HG02981 (cell line): ENCODE measurements at regions not wholly inside any gene's neighbourhood (a gene's known extent, or its start where the extent isn't known, plus 50 kb on each side); places are given as distances from the start of the nearest gene placed in this dataset.

ENCODE experiments used
- ATAC-seq: cut with Tn5 transposase; IDR thresholded peaks from one replicate; pipeline ENCODE4 v1.9.1; 2021; ENCODE audit warnings: mild to moderate bottlenecking, moderate library complexity; ENCODE audit not compliant: unreplicated experiment

DNA sequence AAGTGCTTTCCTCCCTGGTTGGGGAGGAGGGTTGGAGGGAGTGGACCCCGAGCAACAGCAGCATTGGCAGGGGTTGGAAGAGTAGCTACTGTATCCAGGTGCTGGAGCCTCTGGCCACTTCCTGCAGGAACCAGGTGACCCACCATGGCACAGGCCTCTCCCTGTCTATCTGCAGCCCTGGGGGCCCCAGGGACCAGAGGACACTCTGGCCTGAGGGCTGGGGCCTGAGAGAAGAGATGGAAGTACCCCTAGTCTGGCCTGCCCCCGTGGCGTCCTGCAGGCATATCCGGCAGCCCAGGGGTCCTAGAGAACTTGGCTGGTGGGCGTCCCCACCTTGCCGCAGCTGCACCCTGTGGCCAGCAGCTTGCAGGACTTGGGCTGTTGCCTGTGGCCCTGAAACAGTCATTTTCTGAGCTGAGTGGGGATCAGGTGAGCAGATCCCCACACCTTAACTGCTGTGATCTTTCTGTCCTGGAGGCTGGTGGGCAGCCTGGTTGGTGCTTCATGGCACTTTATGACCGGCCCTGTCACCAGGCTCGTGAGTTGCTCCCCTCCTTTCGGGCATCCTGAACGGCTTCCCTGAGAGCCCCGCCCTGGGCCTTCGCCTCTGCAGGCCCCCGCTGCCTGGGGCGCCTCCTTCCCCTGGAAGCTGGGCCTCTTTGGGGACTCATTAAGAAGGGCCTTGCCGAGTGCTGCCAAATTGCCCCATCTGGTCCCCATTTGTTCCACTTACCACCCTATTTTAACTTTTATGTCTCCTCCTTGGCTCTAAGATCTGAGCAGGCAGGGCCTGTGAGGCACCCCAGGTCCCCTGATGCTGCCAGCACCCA lies 298.6 kb downstream of the SEC14L1 start:
- ATAC-seq = no peak

DNA sequence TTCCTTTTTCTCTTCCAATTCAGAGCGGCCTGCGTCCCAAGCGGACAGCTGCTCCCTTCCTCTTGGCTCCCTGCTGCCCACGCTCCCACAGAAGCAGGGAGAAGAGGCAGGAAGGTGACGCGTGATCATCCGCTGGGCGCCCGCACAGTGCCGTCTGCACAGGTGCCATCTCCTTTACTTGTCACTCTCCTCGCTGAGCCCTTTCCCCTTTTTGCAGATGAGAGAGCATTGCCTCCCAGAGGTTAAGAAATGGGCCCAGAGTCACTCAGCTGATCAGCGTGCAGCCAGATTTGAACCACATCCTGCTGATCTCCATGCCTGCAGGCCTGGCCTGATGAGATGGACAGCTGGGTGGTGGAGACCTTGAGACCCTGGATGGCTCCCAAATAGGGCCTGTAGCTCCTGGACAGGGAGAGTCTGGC lies 299.8 kb downstream of the SEC14L1 start:
- ATAC-seq = no peak

DNA sequence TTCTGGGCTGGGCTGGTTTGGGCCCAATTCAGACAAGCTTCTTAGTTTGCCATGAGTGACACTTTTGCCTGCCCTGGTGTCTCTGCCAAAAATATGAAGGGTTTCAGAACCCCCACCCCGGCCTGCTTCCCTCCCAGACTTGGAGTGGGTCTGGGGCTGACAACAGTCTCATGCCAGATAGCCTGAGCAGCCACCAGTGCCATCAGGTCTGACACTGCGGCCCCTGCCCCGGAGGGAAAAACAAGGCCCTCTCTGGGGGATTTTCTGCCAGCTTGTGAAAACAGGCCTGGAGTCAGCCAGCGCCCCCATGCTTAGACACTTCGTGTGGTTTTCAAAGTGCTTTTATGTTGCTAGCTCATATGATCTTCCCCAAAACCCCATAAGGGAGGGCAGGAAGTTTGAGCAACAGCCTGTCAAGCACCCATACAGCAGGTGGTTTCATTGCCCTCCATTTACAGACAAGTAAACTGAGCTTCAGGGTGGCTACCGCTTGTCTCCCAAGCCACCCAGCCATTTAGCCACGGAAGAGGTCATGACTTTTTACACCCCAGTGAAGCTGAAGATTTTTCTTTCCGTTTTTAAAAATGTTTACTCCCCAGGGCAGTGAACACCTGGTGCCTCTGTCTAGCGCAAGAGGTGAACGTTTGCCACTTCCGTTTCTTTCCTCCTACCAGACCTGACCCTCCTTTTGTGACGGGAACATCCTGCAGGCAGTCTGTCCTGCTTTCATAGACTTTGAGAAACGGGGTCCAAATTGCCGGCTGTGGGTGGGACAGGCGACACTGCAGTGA lies 300.6 kb downstream of the SEC14L1 start:
- ATAC-seq = peak; percentile 37

DNA sequence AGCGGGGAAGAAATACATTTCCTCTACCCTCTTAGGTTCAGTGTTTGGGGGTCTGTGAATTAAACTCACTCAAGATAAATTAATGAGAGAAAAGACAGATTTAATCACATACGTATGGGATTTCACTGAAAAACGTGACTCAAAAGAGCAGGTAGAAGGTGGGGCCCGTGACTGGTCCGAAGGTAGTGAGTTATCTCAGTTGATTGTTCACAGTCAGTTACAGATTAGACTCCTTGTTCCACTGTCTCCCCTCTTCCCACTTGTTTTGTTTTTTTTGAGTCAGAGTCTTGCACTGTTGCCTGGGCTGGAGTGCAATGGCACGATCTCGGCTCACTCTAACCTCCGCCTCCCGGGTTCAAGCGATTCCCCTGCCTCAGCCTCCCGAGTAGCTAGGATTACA lies 301.2 kb downstream of the SEC14L1 start:
- no peak for ATAC-seq

DNA sequence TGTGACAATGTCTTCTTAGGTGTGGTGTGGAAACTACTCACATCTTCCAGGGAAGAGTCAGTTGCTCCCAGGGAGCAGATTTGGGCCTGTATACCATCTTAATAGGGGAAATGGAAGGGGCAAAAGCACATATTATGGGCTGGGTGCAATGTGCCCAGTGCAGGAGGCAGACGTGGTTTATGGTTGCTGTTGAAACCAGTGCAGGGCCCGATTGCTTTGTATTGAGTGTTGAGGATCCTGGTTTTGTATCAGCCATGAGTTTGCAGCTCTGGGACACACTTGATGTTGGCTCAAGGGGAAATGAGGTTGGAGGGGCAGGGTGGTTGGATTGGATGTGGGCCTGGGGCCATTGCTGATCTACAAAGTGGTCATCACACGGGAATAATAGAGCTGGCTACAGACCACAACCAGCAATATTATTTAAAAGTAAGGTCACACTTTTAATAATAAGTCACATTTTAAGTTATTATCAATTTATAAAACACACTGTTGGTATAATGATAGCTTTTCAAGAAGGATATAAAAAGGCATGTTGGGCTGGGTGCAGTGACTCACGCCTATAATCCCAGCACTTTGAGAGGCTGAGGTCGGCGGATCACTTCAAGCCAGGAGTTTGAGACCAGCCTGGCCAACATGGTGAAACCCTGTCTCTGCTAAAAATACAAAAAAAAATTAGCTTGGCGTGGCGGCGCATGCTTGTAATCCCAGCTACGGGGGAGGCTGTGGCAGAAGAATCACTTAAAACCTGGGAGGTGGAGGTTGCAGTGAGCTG lies 302.4 kb downstream of the SEC14L1 start:
- no peak for ATAC-seq

DNA sequence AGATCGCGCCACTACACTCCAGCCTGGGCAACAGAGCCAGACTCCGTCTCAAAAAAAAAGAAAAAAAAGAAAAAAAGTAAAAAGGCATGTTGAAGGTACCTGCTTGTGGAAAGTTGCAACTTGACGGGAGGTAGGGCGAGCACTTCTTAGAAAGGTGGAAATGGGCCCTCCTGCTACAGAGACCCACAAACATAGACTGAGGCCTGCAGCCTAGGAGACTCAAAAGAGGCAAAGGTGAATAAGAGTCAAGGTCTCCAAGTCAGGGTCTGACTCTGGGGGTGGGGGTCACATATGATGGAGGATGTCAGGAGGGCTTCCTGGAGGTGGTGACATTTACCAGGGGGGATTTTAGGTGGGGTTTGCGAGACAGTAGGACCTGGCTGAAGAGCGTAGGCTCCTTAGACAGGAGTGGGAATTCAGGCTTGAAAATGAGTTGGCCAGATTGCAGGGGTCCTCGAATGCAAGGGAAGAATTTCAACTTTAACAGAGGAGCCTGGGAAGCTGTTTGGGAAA lies 303.0 kb downstream of the SEC14L1 start:
- ATAC-seq = no peak

DNA sequence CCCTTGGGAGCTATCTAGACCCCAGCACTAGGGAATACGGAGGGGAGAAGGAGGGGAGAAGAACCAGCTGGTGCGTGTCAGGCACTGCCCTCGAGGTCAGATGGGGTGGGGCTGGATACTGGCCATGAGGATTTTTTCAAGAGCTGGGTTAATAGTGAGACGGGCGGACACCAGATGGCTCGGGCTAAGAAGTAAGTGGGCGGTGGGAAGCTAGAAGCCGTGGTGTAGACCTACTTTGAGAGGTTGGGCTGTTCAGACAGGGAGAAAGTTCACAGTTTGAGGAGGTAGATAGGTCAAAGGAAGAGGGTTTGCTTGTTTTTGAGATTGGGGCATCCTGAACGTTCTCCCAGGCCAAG lies 303.8 kb downstream of the SEC14L1 start:
- no peak for ATAC-seq

GRCh38 chr17:77444984-77445759 lies 304.4 kb downstream of the SEC14L1 start:
- peak; percentile 38 for ATAC-seq

GRCh38 chr17:77445760-77446532 lies 305.2 kb downstream of the SEC14L1 start:
- peak; percentile 2 for ATAC-seq

DNA sequence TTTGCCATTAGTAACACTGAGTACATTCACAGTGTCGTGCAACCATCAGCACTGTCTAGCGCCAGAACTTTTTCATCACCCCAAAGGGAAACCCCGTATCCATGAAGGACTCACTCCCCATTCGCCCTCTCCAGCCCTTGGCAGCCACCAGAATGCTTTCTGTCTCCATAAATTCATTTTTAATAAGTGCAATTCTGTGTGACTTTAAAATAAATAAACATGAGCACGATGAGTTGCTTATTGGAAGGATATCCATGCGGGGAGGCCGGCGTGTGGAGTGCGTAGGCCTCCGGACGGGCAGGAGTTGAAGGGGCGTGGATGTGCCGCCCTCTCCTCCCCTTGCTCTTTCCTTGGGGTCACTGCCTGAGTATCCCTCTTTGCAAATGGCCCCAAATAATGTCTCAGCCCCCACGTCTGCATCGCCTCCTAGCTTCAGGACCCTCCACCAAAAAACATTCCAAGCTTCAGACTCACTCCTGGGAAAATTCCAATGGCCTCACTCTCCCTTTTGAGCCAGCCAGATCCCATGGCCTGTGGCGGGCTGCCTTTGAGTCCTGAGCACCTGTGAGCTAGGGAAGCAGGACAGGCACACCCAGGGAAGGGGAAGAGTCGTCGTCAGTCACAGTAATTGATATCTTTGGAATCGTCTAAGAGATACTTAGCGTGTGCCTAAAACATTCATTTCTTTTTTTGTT lies 306.3 kb downstream of the SEC14L1 start:
- ATAC-seq = no peak

DNA sequence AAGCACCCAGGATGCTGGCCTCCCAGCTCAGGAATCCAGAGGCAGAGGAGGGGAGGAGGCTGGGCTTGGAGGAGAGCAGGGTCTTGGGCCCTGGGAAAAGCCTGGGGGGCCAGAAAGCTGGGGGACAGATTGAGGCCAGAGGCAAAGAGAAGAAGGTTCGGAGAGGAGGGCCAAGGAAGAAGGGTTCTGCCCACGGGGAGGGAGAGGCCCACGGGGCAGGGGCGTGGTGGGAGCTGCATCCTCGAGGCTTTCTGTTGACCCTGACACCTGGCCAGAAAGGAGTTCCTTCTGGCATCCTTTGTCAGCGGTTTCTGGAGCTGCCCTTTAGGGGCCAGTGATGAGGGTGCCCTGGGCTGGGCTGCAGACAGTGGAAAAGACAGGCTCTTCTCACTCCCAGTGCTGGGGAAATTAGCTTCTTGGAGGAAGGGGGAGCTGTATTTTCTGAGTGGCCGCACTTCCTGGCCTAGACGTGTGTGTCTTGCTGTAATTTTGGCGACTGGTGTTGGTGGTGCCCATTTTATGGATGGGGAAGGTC lies 308.7 kb downstream of the SEC14L1 start:
- no peak for ATAC-seq

DNA sequence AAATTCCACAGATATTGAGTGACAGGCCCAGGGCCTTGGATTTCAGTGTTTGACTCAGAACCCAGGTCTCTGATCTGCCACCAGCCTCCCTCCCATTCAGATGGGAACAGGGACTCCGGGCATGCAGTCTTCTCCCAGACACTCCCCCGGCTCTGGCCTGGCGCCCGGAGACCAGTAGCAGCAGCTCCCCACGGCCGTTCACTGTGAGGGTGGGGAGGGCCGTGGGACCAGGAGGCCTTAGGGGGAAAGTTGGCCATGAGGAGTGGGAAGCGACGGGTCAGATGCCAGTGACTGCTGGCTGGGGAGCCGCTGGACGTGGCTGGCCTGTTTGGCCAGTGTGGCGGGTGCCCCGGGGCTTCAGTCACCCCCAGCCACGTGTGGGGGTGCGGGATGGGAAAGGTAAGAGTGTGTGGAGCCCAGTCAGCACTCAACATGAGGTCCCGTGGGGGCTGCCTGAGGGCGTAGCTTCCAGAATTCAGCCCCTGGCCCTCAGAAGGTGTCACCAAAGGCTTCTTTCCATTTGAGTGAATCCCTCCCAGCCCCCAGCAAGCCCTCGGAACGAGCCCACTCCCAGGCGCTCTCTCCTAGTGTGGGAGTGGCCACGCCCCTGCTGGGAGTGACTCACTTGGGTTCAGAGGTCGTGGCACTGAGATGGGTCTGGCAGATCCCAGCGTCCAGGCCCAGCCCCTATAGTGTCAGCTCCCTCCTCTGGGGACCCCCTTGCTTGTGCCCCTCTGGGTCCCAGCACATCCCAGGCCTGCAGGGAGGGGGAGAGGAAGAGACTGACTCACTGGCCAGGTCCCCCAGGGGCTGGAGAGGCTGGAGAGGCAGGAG lies 309.4 kb downstream of the SEC14L1 start:
- no peak for ATAC-seq

DNA sequence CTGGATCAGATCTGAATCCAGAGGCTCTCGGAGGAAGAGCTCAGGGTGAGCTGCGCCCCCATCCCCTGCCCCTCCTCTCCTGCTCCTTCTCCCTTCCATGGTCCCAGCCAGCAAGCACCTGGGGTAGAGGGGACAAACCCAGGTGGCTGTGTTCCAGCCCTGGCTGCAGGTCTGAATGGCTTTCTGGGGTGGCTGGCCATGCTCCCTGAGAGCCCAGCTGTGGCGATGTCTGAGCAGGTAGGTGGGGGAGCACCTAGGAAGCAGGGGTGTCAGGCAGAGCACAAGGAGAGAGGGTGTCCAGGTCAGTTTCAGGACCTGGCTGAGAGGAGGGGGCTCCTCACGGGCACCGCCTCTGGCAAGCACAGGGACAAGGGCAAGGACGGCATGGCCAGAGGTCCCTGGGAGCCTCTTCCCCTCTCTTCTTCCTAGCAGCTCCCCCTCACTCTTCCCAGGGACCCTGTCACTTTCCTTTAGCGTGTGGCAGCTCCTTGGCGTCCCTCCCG lies 310.0 kb downstream of the SEC14L1 start:
- no peak for ATAC-seq

- ATAC-seq = no peak
Measured at GRCh38 chr17:77451245-77451893, 310.6 kb downstream of the SEC14L1 start.

DNA sequence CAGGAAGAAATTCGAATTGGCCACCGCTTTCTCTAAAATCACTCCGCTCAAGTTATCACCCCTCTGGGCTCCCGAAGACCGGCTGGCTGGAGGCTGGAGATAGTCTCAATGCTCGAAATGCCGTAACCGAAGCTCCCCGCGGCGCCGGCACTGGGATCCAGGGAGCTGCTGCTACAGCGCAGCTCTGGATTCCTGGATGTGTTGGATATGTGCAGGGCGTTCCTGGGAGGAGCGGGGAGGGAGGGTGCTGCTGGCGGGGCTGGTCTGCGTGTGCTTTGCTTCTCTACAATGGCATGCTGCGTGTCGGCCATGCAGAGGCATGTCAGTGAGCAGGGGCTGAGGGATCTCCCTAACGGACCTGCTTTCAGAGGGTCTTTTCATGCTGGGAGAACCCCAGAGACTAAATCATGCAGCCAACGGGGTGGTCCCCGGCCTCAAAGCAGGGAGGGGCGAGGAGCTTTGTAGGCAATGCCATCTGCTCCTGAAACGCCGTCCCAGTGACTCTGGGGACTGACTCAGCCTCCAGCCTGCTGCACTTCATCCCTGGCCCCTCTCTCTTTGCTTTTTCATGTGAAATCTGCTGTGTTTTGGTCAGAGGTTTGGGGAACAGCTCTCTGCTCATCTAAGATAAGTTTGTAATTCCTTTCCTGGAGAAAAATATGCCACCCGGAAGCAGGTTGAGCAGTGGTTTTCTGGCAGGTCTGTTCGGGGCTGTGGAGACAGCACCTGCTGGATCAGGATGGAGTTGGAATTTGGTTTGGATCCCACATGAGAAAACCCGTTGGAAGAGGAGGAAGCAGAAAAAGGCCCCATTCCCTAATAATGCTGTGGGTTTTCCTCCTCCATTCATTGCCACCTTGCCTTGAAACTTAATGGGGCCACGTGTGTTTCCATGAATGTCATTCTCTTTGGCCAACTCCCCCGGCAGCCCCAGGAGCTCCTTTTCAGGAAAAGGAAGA lies 311.4 kb downstream of the SEC14L1 start:
- ATAC-seq = no peak

DNA sequence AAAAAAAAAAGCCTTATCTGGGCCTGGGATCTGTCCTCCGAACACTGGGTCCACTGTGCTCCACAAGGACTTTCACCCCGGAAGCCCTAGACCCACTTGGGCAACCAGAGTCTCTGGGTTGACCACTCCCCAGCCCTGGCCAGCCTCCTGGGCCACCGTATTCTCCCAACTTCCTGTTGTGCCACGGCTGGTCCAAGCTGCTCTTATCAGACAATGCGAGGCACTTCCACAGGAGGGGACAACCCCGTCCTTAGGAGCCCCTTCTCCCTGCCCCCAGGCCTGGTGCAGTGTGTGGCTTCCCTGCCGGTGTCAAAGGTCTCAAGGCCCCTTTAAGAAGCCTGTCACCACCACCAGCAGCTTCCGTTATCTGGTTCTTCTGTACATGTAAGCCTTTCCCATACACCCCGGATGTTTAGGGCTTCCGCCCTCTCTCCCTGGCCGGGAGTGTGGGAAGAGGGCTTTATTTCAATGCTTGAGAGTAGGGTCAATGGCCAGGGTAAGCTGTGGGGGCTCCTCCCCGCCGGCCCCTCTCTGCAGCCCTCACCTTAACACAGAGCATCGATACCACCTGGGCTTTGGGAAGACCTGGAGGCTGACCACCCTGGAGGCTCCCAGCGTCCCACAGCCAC lies 313.0 kb downstream of the SEC14L1 start:
- no peak for ATAC-seq
